ENCODE measurements at regions not wholly inside any gene's neighbourhood (a gene's known extent, or its start where the extent isn't known, plus 50 kb on each side); places are given as distances from the start of the nearest gene placed in this dataset.

GRCh38 chr2:236393581-236393980, 129.4 kb upstream of the ASB18 start:
- ChIA-PET RAD21 (ENCODE audit: unreplicated experiment) (no interaction called here), CTCF (no interaction called here)
- TF ChIP-seq RBBP5 (conservative IDR thresholded peaks at IDR 0.05) (no peak), POU2F2 (IDR thresholded peaks at IDR 0.05; ENCODE audit: borderline replicate concordance, low read depth, low read length) (no peak), POLR2AphosphoS2 (IDR thresholded peaks at IDR 0.05; ENCODE audit: low read depth, low read length) (no peak), HDGF (IDR thresholded peaks at IDR 0.05) (no peak), SP1 (IDR thresholded peaks at IDR 0.05; ENCODE audit: low read depth, low read length) (no peak), ZNF622 (IDR thresholded peaks at IDR 0.05) (no peak), ZNF274 (IDR thresholded peaks at IDR 0.05; ENCODE audit: insufficient read depth, insufficient read length) (no peak), IKZF1 (conservative IDR thresholded peaks at IDR 0.05) (no peak), NRF1 (conservative IDR thresholded peaks at IDR 0.05; ENCODE audit: low read depth, low read length) (no peak), WRNIP1 (IDR thresholded peaks at IDR 0.05; ENCODE audit: borderline replicate concordance, low read depth, low read length) (no peak), HSF1 (IDR thresholded peaks at IDR 0.05; ENCODE audit: low read depth, low read length) (no peak)
- TF ChIP-seq, protein P1, sequence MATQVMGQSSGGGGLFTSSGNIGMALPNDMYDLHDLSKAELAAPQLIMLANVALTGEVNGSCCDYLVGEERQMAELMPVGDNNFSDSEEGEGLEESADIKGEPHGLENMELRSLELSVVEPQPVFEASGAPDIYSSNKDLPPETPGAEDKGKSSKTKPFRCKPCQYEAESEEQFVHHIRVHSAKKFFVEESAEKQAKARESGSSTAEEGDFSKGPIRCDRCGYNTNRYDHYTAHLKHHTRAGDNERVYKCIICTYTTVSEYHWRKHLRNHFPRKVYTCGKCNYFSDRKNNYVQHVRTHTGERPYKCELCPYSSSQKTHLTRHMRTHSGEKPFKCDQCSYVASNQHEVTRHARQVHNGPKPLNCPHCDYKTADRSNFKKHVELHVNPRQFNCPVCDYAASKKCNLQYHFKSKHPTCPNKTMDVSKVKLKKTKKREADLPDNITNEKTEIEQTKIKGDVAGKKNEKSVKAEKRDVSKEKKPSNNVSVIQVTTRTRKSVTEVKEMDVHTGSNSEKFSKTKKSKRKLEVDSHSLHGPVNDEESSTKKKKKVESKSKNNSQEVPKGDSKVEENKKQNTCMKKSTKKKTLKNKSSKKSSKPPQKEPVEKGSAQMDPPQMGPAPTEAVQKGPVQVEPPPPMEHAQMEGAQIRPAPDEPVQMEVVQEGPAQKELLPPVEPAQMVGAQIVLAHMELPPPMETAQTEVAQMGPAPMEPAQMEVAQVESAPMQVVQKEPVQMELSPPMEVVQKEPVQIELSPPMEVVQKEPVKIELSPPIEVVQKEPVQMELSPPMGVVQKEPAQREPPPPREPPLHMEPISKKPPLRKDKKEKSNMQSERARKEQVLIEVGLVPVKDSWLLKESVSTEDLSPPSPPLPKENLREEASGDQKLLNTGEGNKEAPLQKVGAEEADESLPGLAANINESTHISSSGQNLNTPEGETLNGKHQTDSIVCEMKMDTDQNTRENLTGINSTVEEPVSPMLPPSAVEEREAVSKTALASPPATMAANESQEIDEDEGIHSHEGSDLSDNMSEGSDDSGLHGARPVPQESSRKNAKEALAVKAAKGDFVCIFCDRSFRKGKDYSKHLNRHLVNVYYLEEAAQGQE (IDR thresholded peaks at IDR 0.05; ENCODE audit: low read depth, low read length) = no peak

More at GRCh38 chr2:236393581-236393980, 129.4 kb upstream of the ASB18 start:
- no peaks in the 10 kb centered on the region for H3K4me1 ChIP-seq (ENCODE audit: control insufficient read depth, insufficient read depth, low read length)
- in situ Hi-C loops (cut with MboI) = no loop called here
- ChIA-PET SMC1A (ENCODE audit: uncharacterized antibody, unreplicated experiment) (interaction anchor here (0.6 kb wide), 1 partner anchor 401 kb away, joined by 3 read pairs; no protein-coding TSS in a partner anchor), POLR2A (no interaction called here)
- intact Hi-C loops (cut with micrococcal nuclease; ENCODE audit: unreplicated experiment) = no loop called here
- no peaks in the 10 kb centered on the region for H4K20me1 ChIP-seq (ENCODE audit: control insufficient read depth, insufficient read depth)
- ATAC-seq (no peak), DNase-seq (ENCODE audit: low read depth, low spot score) (no peak), FAIRE-seq (no peak)
- H3K9me3 ChIP-seq (replicated peaks; ENCODE audit: control insufficient read depth, insufficient read depth, low read length) = no peaks in the 10 kb centered on the region
- no peak overlapping the region for H2AFZ ChIP-seq (ENCODE audit: control insufficient read depth, low read depth, low read length)
- 1% methylated on average over 3 of the region's 3 CpGs for WGBS (ENCODE audit: insufficient coverage, insufficient replicate concordance, low lambda C conversion rate, missing lambda C conversion rate)
- H3K27ac ChIP-seq (ENCODE audit: control insufficient read depth, insufficient read depth) = no peak overlapping the region
- no peak overlapping the region for H3K4me3 ChIP-seq
- BruUV-seq (replicated peaks) = no TSS peak
- H3K27me3 ChIP-seq (replicated peaks in 1 of 2; ENCODE audit: control insufficient read depth in 2 of 2, insufficient read depth in 2 of 2, low read length in 1 of 2) = peaks cover 0 to 2% of the 10 kb centered on the region in 2 experiments; a peak in 1 of 4 replicates
- no peak overlapping the region for H3K9ac ChIP-seq (ENCODE audit: control insufficient read depth, insufficient read depth, low read length)
- no peaks in the 10 kb centered on the region for H3K36me3 ChIP-seq (ENCODE audit: control insufficient read depth in 2 of 2, insufficient read depth in 2 of 2, low read length in 1 of 2)
- no peaks in the 10 kb centered on the region for H3K79me2 ChIP-seq (ENCODE audit: control insufficient read depth, insufficient read depth, low read length)
- no peak overlapping the region for H3K4me2 ChIP-seq (ENCODE audit: control insufficient read depth, insufficient read depth)
